Ovary (tissue), 7 donors: ENCODE measurements at regions not wholly inside any gene's neighbourhood (a gene's known extent, or its start where the extent isn't known, plus 50 kb on each side); places are given as distances from the start of the nearest gene placed in this dataset.

Source experiments
- DNase-seq, 5 donors: peaks; one replicate each; pipeline ENCODE4 v3.0.0-alpha.2; 2019 to 2020
- H3K27ac ChIP-seq, 2 donors: fragments of 200-600 bp; one replicate each; pipeline versions ENCODE4 v1.5.1 to v1.8.0; 2019 to 2022
- H3K27me3 ChIP-seq: fragments of 200-600 bp; one replicate; pipeline ENCODE4 v1.8.0; 2022
- H3K36me3 ChIP-seq: fragments of 200-600 bp; sonication (generic); one replicate; pipeline ENCODE4 v1.5.1; 2019
- H3K4me1 ChIP-seq: one replicate; pipeline ENCODE4 v1.8.1; 2013; ENCODE audit warnings: mild to moderate bottlenecking, moderate library complexity; ENCODE audit not compliant: insufficient read depth
- H3K4me3 ChIP-seq: fragments of 200-600 bp; sonication (generic); one replicate; pipeline ENCODE4 v1.5.1; 2017
- H3K9me3 ChIP-seq, 2 donors: fragments of 200-600 bp in 1 of 2; sonication (generic) in 1 of 2; one replicate each; pipeline versions ENCODE4 v1.5.1 to v1.8.1; 2013 to 2019; ENCODE audit warnings: mild to moderate bottlenecking in 1 of 2, moderate library complexity in 1 of 2
- EP300 ChIP-seq: sonication (generic); formaldehyde crosslinking; IDR thresholded peaks from one replicate; pipeline ENCODE4 v1.6.1; 2017; ENCODE audit warnings: antibody characterized with exemption
- POLR2A ChIP-seq: fragments of 450-650 bp; IDR thresholded peaks from one replicate; pipeline ENCODE4 v1.6.1; 2017; ENCODE audit warnings: antibody characterized with exemption, mild to moderate bottlenecking, moderate library complexity
- WGBS, 3 donors: extraction: QIAGEN DNeasy Blood & Tissue Kit in 1 of 3; methylation state at CpG; one replicate each; pipeline versions ENCODE4 v1.1.5 to v1.1.7; 2013 to 2017; 5-methylcytosine and 5-hydroxymethylcytosine counted together
- intact Hi-C, 4 donors: fragments of 100-400 bp; cut with DNase I; formaldehyde crosslinking; loops; one replicate each; pipeline versions ENCODE4 v1.11.0 to v1.15.1; 2022 to 2023
- TF ChIP-seq, protein P1 (sequence below), 3 donors: fragments of 450-650 bp in 2 of 3; fragments of 200-600 bp in 1 of 3; IDR thresholded peaks; one replicate each; pipeline versions ENCODE4 v1.5.1 to v1.8.0; 2016 to 2022; ENCODE audit warnings: antibody characterized with exemption in 3 of 3, mild to moderate bottlenecking in 1 of 3
- donor health status: DM: no; HTN: no; CAD: no; lungs with moderate emphysema.
- donor health status: DM: no; HTN: no; CAD: no.
- donor health status: Bipolar disorder and iron deficiency.
- donor health status: DM: no; HTN: no; CAD: no.
- donor health status: DM: yes; HTN: yes; CAD: no.

DNA sequence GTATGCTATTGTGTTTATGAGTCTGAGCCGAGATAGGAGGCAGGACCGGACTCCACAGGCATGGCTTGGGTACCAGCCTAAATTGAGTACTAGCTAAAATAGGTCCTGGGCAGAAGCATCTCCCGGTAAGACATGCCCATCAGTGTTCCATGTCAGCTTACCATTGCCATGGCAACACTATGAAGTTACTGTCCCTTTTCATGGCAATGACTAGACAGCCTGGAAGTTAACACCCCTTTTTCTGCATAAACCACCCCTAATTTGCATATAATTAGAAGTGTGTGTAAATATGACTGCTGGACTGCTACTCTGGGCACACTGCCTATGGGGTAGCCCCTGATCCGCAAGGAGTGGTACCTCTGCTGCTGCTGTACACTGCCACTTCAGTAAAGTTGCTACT lies 1005.1 kb upstream of the FAM98A start:
- DNase-seq: no peak
- Histone ChIP-seq H3K9me3 (no peaks in the 10 kb centered on the region), H3K4me3 (no peak overlapping the region), H3K4me1 (no peaks in the 10 kb centered on the region), H3K36me3 (no peaks in the 10 kb centered on the region), H3K27me3 (no peaks in the 10 kb centered on the region), H3K27ac (no peak overlapping the region)
- intact Hi-C loops: no loop called here
- TF ChIP-seq EP300: no peak
- TF ChIP-seq, protein P1, sequence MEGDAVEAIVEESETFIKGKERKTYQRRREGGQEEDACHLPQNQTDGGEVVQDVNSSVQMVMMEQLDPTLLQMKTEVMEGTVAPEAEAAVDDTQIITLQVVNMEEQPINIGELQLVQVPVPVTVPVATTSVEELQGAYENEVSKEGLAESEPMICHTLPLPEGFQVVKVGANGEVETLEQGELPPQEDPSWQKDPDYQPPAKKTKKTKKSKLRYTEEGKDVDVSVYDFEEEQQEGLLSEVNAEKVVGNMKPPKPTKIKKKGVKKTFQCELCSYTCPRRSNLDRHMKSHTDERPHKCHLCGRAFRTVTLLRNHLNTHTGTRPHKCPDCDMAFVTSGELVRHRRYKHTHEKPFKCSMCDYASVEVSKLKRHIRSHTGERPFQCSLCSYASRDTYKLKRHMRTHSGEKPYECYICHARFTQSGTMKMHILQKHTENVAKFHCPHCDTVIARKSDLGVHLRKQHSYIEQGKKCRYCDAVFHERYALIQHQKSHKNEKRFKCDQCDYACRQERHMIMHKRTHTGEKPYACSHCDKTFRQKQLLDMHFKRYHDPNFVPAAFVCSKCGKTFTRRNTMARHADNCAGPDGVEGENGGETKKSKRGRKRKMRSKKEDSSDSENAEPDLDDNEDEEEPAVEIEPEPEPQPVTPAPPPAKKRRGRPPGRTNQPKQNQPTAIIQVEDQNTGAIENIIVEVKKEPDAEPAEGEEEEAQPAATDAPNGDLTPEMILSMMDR (IDR thresholded peaks at IDR 0.05): no peak
- WGBS, 3 donors: 94% methylated on average over 3 to 4 of the region's 4 CpGs

DNA sequence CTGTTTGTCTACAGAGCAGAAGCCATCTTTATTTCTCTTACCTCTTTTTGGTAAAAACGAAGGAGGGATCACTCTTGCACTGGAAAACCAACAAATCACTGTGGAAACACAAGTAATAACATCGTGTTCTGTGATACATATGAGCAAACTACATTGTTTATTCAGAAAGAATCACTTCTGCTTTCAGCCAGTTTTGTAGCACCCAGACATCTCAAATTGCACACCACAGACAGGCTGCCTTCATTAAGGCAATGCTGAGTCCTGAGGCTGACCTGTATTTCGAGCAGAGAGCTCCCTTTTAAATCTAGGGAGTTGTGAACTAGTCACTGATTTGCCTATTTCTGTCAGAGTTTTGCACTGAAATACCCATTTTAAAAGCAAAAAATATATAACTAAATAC lies 1003.2 kb upstream of the FAM98A start:
- H3K36me3 ChIP-seq: no peaks in the 10 kb centered on the region
- intact Hi-C loops: no loop called here
- H3K4me3 ChIP-seq: no peak overlapping the region
- TF ChIP-seq EP300 (no peak), POLR2A (no peak)
- TF ChIP-seq, protein P1 (IDR thresholded peaks at IDR 0.05): no peak
- WGBS, 3 donors: 66 to 72% (median 68%) methylated on average over 3 of the region's 3 CpGs
- no peaks in the 10 kb centered on the region for H3K27me3 ChIP-seq
- no peaks in the 10 kb centered on the region for H3K9me3 ChIP-seq
- no peak overlapping the region for H3K27ac ChIP-seq
- DNase-seq: no peak
- H3K4me1 ChIP-seq: no peaks in the 10 kb centered on the region

DNA sequence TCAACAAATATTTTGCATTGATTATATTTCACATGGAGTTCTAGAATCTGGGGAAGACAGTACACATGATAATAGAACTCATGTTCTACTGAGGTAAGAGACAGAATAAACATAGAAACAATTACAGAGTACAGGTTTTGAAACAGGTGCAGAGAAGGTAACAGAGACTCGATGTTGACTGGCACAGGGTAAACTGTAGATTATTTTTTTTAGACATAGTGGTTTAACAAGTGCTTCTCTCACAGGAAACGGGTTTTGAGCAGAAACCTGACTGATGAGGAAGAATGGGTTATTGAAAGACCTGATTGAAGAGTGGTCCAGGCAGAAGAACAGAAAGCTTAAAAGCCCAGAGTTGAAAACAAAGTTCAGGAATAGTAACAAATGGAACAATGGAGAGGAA lies 1002.5 kb upstream of the FAM98A start:
- intact Hi-C loops: no loop called here
- DNase-seq: no peak
- Histone ChIP-seq H3K36me3 (no peaks in the 10 kb centered on the region), H3K9me3 (no peaks in the 10 kb centered on the region), H3K4me3 (no peak overlapping the region), H3K27me3 (no peaks in the 10 kb centered on the region), H3K27ac (no peak overlapping the region), H3K4me1 (no peaks in the 10 kb centered on the region)
- 79 to 83% (median 81%) methylated on average over 2 of the region's 2 CpGs for WGBS, 3 donors
- TF ChIP-seq EP300 (no peak), POLR2A (no peak)
- TF ChIP-seq, protein P1 (IDR thresholded peaks at IDR 0.05): no peak

GRCh38 chr2:34578641-34579040 lies 979.5 kb upstream of the FAM98A start:
- Histone ChIP-seq H3K9me3 (no peaks in the 10 kb centered on the region), H3K36me3 (no peaks in the 10 kb centered on the region), H3K4me1 (no peaks in the 10 kb centered on the region), H3K27me3 (no peaks in the 10 kb centered on the region), H3K4me3 (no peak overlapping the region), H3K27ac (no peak overlapping the region)
- intact Hi-C loops: no loop called here
- TF ChIP-seq EP300 (no peak), POLR2A (no peak)
- TF ChIP-seq, protein P1 (IDR thresholded peaks at IDR 0.05): no peak
- DNase-seq: no peak
- WGBS, 3 donors: 81 to 88% (median 83%) methylated on average over 2 of the region's 2 CpGs
